Liver (tissue), 8 donors: ENCODE measurements at regions not wholly inside any gene's neighbourhood (a gene's known extent, or its start where the extent isn't known, plus 50 kb on each side); places are given as distances from the start of the nearest gene placed in this dataset.

Experiments used
- DNase-seq: peaks from one replicate; pipeline ENCODE4 v3.0.0-alpha.2; 2017; ENCODE audit warnings: low spot score
- H3K27ac ChIP-seq, 2 donors: one replicate each; pipeline ENCODE4 v1.7.0; 2013; ENCODE audit warnings: inconsistent platforms in 2 of 2, low read length in 2 of 2, control low read depth in 1 of 2, low read depth in 1 of 2, mild to moderate bottlenecking in 1 of 2
- H3K27me3 ChIP-seq, 4 donors: one replicate each; pipeline versions ENCODE4 v1.6.1 to v1.7.0; 2013; ENCODE audit warnings: low read length in 3 of 4, inconsistent platforms in 1 of 4, mild to moderate bottlenecking in 1 of 4, moderate library complexity in 1 of 4; ENCODE audit not compliant: control insufficient read depth in 4 of 4, insufficient read depth in 4 of 4
- H3K36me3 ChIP-seq, 4 donors: one replicate each; pipeline versions ENCODE4 v1.6.1 to v1.7.0; 2013; ENCODE audit warnings: low read length in 3 of 4, mild to moderate bottlenecking in 3 of 4, low read depth in 1 of 4, moderate library complexity in 1 of 4; ENCODE audit not compliant: control insufficient read depth in 4 of 4, insufficient read depth in 3 of 4
- H3K4me1 ChIP-seq, 4 donors: one replicate each; pipeline versions ENCODE4 v1.6.1 to v1.7.0; 2013; ENCODE audit warnings: low read length in 3 of 4, mild to moderate bottlenecking in 3 of 4, moderate library complexity in 1 of 4; ENCODE audit not compliant: control insufficient read depth in 4 of 4, insufficient read depth in 4 of 4
- H3K4me3 ChIP-seq, 3 donors: one replicate each; pipeline versions ENCODE4 v1.6.1 to v1.7.0; 2013; ENCODE audit warnings: low read length in 3 of 3, control low read depth in 1 of 3, low read depth in 1 of 3, mild to moderate bottlenecking in 1 of 3
- H3K9ac ChIP-seq, 2 donors: one replicate each; pipeline ENCODE4 v1.7.0; 2013; ENCODE audit warnings: low read length in 2 of 2, mild to moderate bottlenecking in 2 of 2, moderate library complexity in 2 of 2, control low read depth in 1 of 2, low read depth in 1 of 2
- H3K9me3 ChIP-seq, 4 donors: one replicate each; pipeline versions ENCODE4 v1.6.1 to v1.7.0; 2013; ENCODE audit warnings: low read length in 3 of 4; ENCODE audit not compliant: control insufficient read depth in 4 of 4
- ATF3 ChIP-seq: IDR thresholded peaks from 2 replicates; pipeline ENCODE4 v1.6.1; 2016; ENCODE audit warnings: antibody characterized with exemption
- EGR1 ChIP-seq, 2 donors: IDR thresholded peaks; 2 replicates each; pipeline ENCODE4 v1.6.1; 2016 to 2018; ENCODE audit warnings: antibody characterized with exemption in 2 of 2, low read depth in 2 of 2
- FOXA1 ChIP-seq: IDR thresholded peaks from 2 replicates; pipeline ENCODE4 v1.6.1; 2016; ENCODE audit warnings: antibody characterized with exemption
- FOXA2 ChIP-seq: IDR thresholded peaks from 2 replicates; pipeline ENCODE4 v1.6.1; 2016; ENCODE audit warnings: antibody characterized with exemption
- GABPA ChIP-seq, 2 donors: IDR thresholded peaks in 1 of 2; conservative IDR thresholded peaks in 1 of 2; 2 replicates each; pipeline ENCODE4 v1.6.1; 2016; ENCODE audit warnings: antibody characterized with exemption in 2 of 2, mild to moderate bottlenecking in 1 of 2, moderate library complexity in 1 of 2
- HNF4A ChIP-seq, 2 donors: conservative IDR thresholded peaks; 2 replicates each; pipeline ENCODE4 v1.6.1; 2016; ENCODE audit warnings: antibody characterized with exemption in 2 of 2, mild to moderate bottlenecking in 2 of 2
- HNF4G ChIP-seq: IDR thresholded peaks from 2 replicates; pipeline ENCODE4 v1.6.1; 2016; ENCODE audit warnings: antibody characterized with exemption
- JUND ChIP-seq, 2 donors: IDR thresholded peaks; 2 replicates each; pipeline ENCODE4 v1.6.1; 2016; ENCODE audit warnings: antibody characterized with exemption in 2 of 2
- NR2F2 ChIP-seq: IDR thresholded peaks from 2 replicates; pipeline ENCODE4 v1.6.1; 2016; ENCODE audit warnings: antibody characterized with exemption
- RAD21 ChIP-seq, 2 donors: IDR thresholded peaks; 2 replicates each; pipeline ENCODE4 v1.6.1; 2016; ENCODE audit warnings: antibody characterized with exemption in 2 of 2, mild to moderate bottlenecking in 2 of 2
- RXRA ChIP-seq, 2 donors: IDR thresholded peaks; 2 replicates each; pipeline ENCODE4 v1.6.1; 2017 to 2018; ENCODE audit warnings: antibody characterized with exemption in 2 of 2, mild to moderate bottlenecking in 1 of 2
- SP1 ChIP-seq: IDR thresholded peaks from 2 replicates; pipeline ENCODE4 v1.6.1; 2018; ENCODE audit warnings: antibody characterized with exemption, mild to moderate bottlenecking
- TAF1 ChIP-seq: conservative IDR thresholded peaks from 2 replicates; pipeline ENCODE4 v1.6.1; 2016; ENCODE audit warnings: antibody characterized with exemption, mild to moderate bottlenecking
- ZBTB33 ChIP-seq: IDR thresholded peaks from 2 replicates; pipeline ENCODE4 v1.6.1; 2016; ENCODE audit warnings: antibody characterized with exemption
- WGBS: extraction: QIAGEN DNeasy Blood & Tissue Kit; methylation state at CpG from one replicate; pipeline ENCODE4 v1.1.7; 2013; 5-methylcytosine and 5-hydroxymethylcytosine counted together
- TF ChIP-seq, protein P1 (sequence below): fragments of 150-350 bp; IDR thresholded peaks from 2 replicates; pipeline ENCODE4 v1.5.1; 2017; ENCODE audit warnings: improper control_type of control experiment, low read depth, low read length; ENCODE audit not compliant: missing input control
- TF ChIP-seq, protein P2 (sequence below): IDR thresholded peaks from 2 replicates; pipeline ENCODE4 v1.6.1; 2016; ENCODE audit warnings: antibody characterized with exemption, mild to moderate bottlenecking
- TF ChIP-seq, protein P3 (sequence below): IDR thresholded peaks from 2 replicates; pipeline ENCODE4 v1.6.1; 2016; ENCODE audit warnings: antibody characterized with exemption
- donor health status: healthy.
- donor health status: healthy.
- donor health status: healthy.
- donor health status: healthy.
- donor health status: healthy.

DNA sequence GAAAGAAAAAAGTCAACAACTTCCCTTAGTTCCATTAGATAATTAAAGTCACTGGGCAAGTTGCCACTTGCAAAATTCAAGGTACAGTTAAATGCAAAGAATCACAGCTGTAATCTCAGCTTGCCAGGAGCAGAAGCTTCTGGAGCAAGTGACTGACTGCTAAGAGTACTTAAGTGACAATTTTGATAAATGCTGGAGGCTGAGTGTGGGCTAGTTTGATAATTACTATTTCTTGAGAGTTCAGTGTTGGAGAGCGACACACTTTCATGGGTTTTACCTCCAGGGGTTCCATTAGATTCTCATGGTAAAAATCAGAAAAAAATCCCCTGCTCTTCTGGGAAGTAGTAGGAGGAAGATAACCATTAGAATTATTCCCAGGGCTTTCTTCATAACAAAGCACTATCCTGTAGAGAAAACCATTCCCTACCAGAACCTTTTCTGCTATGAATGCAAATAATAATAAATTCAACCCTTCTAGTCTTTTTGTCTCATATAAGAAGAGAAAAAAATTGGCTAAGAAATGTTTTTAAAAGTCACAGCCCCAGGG lies 486.3 kb downstream of the POM121L12 start:
- H3K36me3 ChIP-seq: no peaks in the 10 kb centered on the region
- TF ChIP-seq HNF4G: no peak
- TF ChIP-seq ATF3: no peak
- TF ChIP-seq, protein P1, sequence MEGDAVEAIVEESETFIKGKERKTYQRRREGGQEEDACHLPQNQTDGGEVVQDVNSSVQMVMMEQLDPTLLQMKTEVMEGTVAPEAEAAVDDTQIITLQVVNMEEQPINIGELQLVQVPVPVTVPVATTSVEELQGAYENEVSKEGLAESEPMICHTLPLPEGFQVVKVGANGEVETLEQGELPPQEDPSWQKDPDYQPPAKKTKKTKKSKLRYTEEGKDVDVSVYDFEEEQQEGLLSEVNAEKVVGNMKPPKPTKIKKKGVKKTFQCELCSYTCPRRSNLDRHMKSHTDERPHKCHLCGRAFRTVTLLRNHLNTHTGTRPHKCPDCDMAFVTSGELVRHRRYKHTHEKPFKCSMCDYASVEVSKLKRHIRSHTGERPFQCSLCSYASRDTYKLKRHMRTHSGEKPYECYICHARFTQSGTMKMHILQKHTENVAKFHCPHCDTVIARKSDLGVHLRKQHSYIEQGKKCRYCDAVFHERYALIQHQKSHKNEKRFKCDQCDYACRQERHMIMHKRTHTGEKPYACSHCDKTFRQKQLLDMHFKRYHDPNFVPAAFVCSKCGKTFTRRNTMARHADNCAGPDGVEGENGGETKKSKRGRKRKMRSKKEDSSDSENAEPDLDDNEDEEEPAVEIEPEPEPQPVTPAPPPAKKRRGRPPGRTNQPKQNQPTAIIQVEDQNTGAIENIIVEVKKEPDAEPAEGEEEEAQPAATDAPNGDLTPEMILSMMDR: no peak
- TF ChIP-seq EGR1 (IDR thresholded peaks at IDR 0.05; ENCODE audit: low read depth in 2 of 2): no peak
- TF ChIP-seq JUND (IDR thresholded peaks at IDR 0.05): no peak
- TF ChIP-seq, protein P2, sequence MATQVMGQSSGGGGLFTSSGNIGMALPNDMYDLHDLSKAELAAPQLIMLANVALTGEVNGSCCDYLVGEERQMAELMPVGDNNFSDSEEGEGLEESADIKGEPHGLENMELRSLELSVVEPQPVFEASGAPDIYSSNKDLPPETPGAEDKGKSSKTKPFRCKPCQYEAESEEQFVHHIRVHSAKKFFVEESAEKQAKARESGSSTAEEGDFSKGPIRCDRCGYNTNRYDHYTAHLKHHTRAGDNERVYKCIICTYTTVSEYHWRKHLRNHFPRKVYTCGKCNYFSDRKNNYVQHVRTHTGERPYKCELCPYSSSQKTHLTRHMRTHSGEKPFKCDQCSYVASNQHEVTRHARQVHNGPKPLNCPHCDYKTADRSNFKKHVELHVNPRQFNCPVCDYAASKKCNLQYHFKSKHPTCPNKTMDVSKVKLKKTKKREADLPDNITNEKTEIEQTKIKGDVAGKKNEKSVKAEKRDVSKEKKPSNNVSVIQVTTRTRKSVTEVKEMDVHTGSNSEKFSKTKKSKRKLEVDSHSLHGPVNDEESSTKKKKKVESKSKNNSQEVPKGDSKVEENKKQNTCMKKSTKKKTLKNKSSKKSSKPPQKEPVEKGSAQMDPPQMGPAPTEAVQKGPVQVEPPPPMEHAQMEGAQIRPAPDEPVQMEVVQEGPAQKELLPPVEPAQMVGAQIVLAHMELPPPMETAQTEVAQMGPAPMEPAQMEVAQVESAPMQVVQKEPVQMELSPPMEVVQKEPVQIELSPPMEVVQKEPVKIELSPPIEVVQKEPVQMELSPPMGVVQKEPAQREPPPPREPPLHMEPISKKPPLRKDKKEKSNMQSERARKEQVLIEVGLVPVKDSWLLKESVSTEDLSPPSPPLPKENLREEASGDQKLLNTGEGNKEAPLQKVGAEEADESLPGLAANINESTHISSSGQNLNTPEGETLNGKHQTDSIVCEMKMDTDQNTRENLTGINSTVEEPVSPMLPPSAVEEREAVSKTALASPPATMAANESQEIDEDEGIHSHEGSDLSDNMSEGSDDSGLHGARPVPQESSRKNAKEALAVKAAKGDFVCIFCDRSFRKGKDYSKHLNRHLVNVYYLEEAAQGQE: no peak
- TF ChIP-seq TAF1: no peak
- TF ChIP-seq SP1: no peak
- no peak for TF ChIP-seq NR2F2
- TF ChIP-seq HNF4A (conservative IDR thresholded peaks at IDR 0.05): no peak
- no peak for TF ChIP-seq RXRA (IDR thresholded peaks at IDR 0.05)
- TF ChIP-seq FOXA2: no peak

DNA sequence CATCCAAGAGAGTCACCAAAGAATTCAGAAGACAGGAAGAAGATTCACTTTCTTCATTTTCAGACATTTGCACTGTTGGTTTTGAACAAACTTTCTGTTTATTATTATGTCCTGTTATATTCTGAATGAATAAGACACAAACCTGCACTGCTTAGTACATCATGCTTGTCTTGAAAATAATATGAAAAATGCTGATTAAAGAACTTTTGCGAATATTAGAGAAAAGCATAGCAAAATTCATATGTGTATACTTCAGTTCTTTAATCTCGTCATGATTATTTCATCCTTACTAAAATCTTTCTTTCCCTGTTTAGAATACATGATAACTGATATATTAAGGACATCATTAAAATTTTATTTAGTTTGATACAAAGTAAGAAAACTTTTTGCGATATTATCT lies 504.1 kb downstream of the POM121L12 start:
- H3K27ac ChIP-seq: no peak overlapping the region
- H3K9me3 ChIP-seq: no peaks in the 10 kb centered on the region
- no peak for DNase-seq
- H3K36me3 ChIP-seq: no peaks in the 10 kb centered on the region
- H3K27me3 ChIP-seq: no peaks in the 10 kb centered on the region
- WGBS: 94% methylated on average over 3 of the region's 3 CpGs
- no peak overlapping the region for H3K4me3 ChIP-seq
- H3K9ac ChIP-seq: no peak overlapping the region
- H3K4me1 ChIP-seq: peaks cover 1 to 18% (median 9%) of the 10 kb centered on the region in 4 donors
- no peak for TF ChIP-seq RAD21 (IDR thresholded peaks at IDR 0.05)
- no peak for TF ChIP-seq RXRA (IDR thresholded peaks at IDR 0.05)
- no peak for TF ChIP-seq NR2F2
- TF ChIP-seq HNF4G: no peak
- TF ChIP-seq TAF1: no peak
- TF ChIP-seq HNF4A (conservative IDR thresholded peaks at IDR 0.05): no peak
- no peak for TF ChIP-seq SP1
- TF ChIP-seq, protein P2: no peak
- TF ChIP-seq, protein P3, sequence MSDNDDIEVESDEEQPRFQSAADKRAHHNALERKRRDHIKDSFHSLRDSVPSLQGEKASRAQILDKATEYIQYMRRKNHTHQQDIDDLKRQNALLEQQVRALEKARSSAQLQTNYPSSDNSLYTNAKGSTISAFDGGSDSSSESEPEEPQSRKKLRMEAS: no peak
- TF ChIP-seq, protein P1: no peak
- no peak for TF ChIP-seq ZBTB33
- TF ChIP-seq FOXA1: no peak
- no peak for TF ChIP-seq EGR1 (IDR thresholded peaks at IDR 0.05; ENCODE audit: low read depth in 2 of 2)
- no peak for TF ChIP-seq GABPA (IDR thresholded peaks at IDR 0.05 in 1 of 2, conservative IDR thresholded peaks at IDR 0.05 in 1 of 2)
- no peak for TF ChIP-seq ATF3
- TF ChIP-seq FOXA2: no peak

More for the DNA sequence above, 486.3 kb downstream of the POM121L12 start:
- H3K27ac ChIP-seq: no peak overlapping the region
- H3K9ac ChIP-seq: no peak overlapping the region
- no peak overlapping the region for H3K4me3 ChIP-seq
- no peaks in the 10 kb centered on the region for H3K27me3 ChIP-seq
- H3K9me3 ChIP-seq: peaks cover 0 to 2% (median 0%) of the 10 kb centered on the region in 4 donors
- no peaks in the 10 kb centered on the region for H3K4me1 ChIP-seq
- DNase-seq: no peak
- 77% methylated on average over 1 of the region's 1 CpG for WGBS
